ENCODE measurements at regions not wholly inside any gene's neighbourhood (a gene's known extent, or its start where the extent isn't known, plus 50 kb on each side); places are given as distances from the start of the nearest gene placed in this dataset.
A peak's percentile ranks its signal among the peaks of the same experiment; 100 is the strongest.

GRCh38 chr2:106694964-106695470, 190.9 kb downstream of the ST6GAL2 start:
- peaks cover 13% of the 10 kb centered on the region for H3K36me3 Mint-ChIP-seq (ENCODE audit: low read depth)
- DNase-seq, result no peak
- TF ChIP-seq CTCF (IDR thresholded peaks at IDR 0.05), result no peak
- H3K4me3 Mint-ChIP-seq, result no peak overlapping the region
- H3K27me3 Mint-ChIP-seq (ENCODE audit: low read depth, poor library complexity), result peaks cover 3% of the 10 kb centered on the region
- no peak overlapping the region for H3K27ac Mint-ChIP-seq
- H3K9me3 Mint-ChIP-seq, result peaks cover 14% of the 10 kb centered on the region
- peaks cover 22% of the 10 kb centered on the region for H3K4me1 Mint-ChIP-seq

- Mint-ChIP-seq H3K36me3 (ENCODE audit: low read depth) (peaks cover 9% of the 10 kb centered on the region), H3K4me1 (peaks cover 27% of the 10 kb centered on the region), H3K9me3 (peaks cover 9% of the 10 kb centered on the region), H3K27ac (no peak overlapping the region), H3K4me3 (no peak overlapping the region), H3K27me3 (ENCODE audit: low read depth, poor library complexity) (no peaks in the 10 kb centered on the region)
- no peak for TF ChIP-seq CTCF (IDR thresholded peaks at IDR 0.05)
- DNase-seq, result no peak
These were observed 190.0 kb downstream of the ST6GAL2 start for GRCh38 chr2:106695919-106696318.

- Mint-ChIP-seq H3K4me3 (peak overlapping the region; percentile 12), H3K36me3 (ENCODE audit: low read depth) (peaks cover 5% of the 10 kb centered on the region), H3K4me1 (peaks cover 56% of the 10 kb centered on the region), H3K9me3 (peaks cover 5% of the 10 kb centered on the region), H3K27me3 (ENCODE audit: low read depth, poor library complexity) (no peaks in the 10 kb centered on the region), H3K27ac (peak overlapping the region; percentile 62)
- DNase-seq, result no peak
- no peak for TF ChIP-seq CTCF (IDR thresholded peaks at IDR 0.05)
These were observed 185.4 kb downstream of the ST6GAL2 start for GRCh38 chr2:106700616-106701015.

GRCh38 chr2:106701203-106702022, 184.6 kb downstream of the ST6GAL2 start:
- Mint-ChIP-seq H3K4me3 (peak overlapping the region; percentile 46), H3K27ac (peak overlapping the region; percentile 98), H3K4me1 (peaks cover 53% of the 10 kb centered on the region), H3K9me3 (peaks cover 3% of the 10 kb centered on the region), H3K36me3 (ENCODE audit: low read depth) (peaks cover 7% of the 10 kb centered on the region), H3K27me3 (ENCODE audit: low read depth, poor library complexity) (no peaks in the 10 kb centered on the region)
- TF ChIP-seq CTCF (IDR thresholded peaks at IDR 0.05), result no peak
- DNase-seq, result peak; percentile 12

- H3K9me3 Mint-ChIP-seq, result no peaks in the 10 kb centered on the region
- peaks cover 4% of the 10 kb centered on the region for H3K36me3 Mint-ChIP-seq (ENCODE audit: low read depth)
- no peak overlapping the region for H3K27ac Mint-ChIP-seq
- no peak overlapping the region for H3K4me3 Mint-ChIP-seq
- no peak for TF ChIP-seq CTCF (IDR thresholded peaks at IDR 0.05)
- H3K4me1 Mint-ChIP-seq, result peaks cover 57% of the 10 kb centered on the region
- DNase-seq, result no peak
- no peaks in the 10 kb centered on the region for H3K27me3 Mint-ChIP-seq (ENCODE audit: low read depth, poor library complexity)
These were observed 182.8 kb downstream of the ST6GAL2 start for GRCh38 chr2:106703161-106703560.

- DNase-seq, result no peak
- no peak for TF ChIP-seq CTCF (IDR thresholded peaks at IDR 0.05)
- Mint-ChIP-seq H3K4me1 (peaks cover 56% of the 10 kb centered on the region), H3K27ac (no peak overlapping the region), H3K9me3 (no peaks in the 10 kb centered on the region), H3K27me3 (ENCODE audit: low read depth, poor library complexity) (no peaks in the 10 kb centered on the region), H3K4me3 (no peak overlapping the region), H3K36me3 (ENCODE audit: low read depth) (peaks cover 4% of the 10 kb centered on the region)
These were observed 181.2 kb downstream of the ST6GAL2 start for GRCh38 chr2:106704798-106705197.

Data from nephron progenitor cell (in vitro differentiated cells).